ENCODE measurements at regions not wholly inside any gene's neighbourhood (a gene's known extent, or its start where the extent isn't known, plus 50 kb on each side); places are given as distances from the start of the nearest gene placed in this dataset.

DNA sequence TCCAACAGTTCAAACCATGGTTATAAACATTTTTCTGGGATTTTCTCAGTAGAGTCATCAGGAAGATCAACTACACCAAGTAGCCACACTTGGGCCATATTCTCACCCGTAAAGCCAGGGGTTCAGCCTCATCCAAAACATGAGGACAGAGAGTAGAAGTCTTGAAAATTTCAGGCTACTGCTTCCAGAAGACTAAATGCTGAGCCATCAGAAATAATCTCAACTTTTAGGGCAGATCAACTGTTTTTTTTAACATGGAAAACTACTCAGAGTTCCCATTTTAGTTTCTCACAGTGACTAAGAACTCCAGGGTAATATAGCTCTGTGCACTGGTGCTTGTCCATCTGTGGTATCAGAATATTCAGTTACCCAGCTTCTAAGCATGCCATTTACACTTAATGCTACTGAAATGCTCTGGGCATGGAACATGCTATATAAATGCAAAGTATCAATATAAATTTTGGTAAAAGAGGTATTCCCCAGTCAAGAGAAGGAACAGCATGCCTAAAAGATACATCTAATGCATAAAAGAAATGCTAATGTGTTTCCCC is 300.1 kb upstream of the LRRN1 start:
- no TSS peak for BruUV-seq (replicated peaks)
- no peak overlapping the region for H3K27ac ChIP-seq (ENCODE audit: low read depth, low read length, poor library complexity, severe bottlenecking)
- no peaks in the 10 kb centered on the region for H3K4me1 ChIP-seq (ENCODE audit: insufficient read depth, low read length, poor library complexity, severe bottlenecking)
- no peak for TF ChIP-seq EZH2 (IDR thresholded peaks at IDR 0.05; ENCODE audit: borderline replicate concordance, low read depth, low read length, poor library complexity, severe bottlenecking)
- TF ChIP-seq, protein P1, sequence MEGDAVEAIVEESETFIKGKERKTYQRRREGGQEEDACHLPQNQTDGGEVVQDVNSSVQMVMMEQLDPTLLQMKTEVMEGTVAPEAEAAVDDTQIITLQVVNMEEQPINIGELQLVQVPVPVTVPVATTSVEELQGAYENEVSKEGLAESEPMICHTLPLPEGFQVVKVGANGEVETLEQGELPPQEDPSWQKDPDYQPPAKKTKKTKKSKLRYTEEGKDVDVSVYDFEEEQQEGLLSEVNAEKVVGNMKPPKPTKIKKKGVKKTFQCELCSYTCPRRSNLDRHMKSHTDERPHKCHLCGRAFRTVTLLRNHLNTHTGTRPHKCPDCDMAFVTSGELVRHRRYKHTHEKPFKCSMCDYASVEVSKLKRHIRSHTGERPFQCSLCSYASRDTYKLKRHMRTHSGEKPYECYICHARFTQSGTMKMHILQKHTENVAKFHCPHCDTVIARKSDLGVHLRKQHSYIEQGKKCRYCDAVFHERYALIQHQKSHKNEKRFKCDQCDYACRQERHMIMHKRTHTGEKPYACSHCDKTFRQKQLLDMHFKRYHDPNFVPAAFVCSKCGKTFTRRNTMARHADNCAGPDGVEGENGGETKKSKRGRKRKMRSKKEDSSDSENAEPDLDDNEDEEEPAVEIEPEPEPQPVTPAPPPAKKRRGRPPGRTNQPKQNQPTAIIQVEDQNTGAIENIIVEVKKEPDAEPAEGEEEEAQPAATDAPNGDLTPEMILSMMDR (conservative IDR thresholded peaks at IDR 0.05; ENCODE audit: low read depth, low read length), result no peak
- no peak for DNase-seq (ENCODE audit: low spot score)
- no peaks in the 10 kb centered on the region for H3K27me3 ChIP-seq (replicated peaks; ENCODE audit: insufficient read depth, low read depth, low read length, poor library complexity)
- intact Hi-C loops (cut with micrococcal nuclease; ENCODE audit: unreplicated experiment), result no loop called here
- H3K36me3 ChIP-seq (ENCODE audit: insufficient read depth, low read length, poor library complexity, severe bottlenecking), result no peaks in the 10 kb centered on the region
- ChIA-PET CTCF (no interaction called here), POLR2A (ENCODE audit: low non-redundant PET) (no interaction called here)
- H3K9me3 ChIP-seq (ENCODE audit: low read depth, low read length, poor library complexity, severe bottlenecking), result peaks cover 9% of the 10 kb centered on the region
- no peak overlapping the region for H3K4me3 ChIP-seq (ENCODE audit: low read depth, low read length, poor library complexity, severe bottlenecking)

DNA sequence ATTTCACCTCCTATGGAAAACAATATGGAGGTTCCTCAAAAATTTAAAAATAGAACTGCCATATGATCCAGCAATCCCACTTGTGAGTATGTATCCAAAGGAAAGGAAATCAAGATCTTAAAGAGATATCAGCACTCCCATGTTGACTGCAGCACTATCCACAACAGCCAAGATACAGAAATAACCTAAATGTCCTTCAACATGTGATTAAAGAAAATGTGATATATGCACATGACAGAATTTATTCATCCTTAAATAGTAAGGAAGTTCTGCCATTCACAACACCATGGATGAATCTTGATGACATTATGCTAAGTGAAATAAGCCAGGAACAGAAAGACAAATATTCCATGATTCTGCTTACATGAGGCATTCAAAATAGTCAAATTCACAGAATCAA is 303.6 kb upstream of the LRRN1 start:
- Histone ChIP-seq H3K4me1 (ENCODE audit: insufficient read depth, low read length, poor library complexity, severe bottlenecking) (no peaks in the 10 kb centered on the region), H3K9me3 (ENCODE audit: low read depth, low read length, poor library complexity, severe bottlenecking) (peaks cover 14% of the 10 kb centered on the region), H3K27me3 (replicated peaks; ENCODE audit: insufficient read depth, low read depth, low read length, poor library complexity) (no peaks in the 10 kb centered on the region), H3K4me3 (ENCODE audit: low read depth, low read length, poor library complexity, severe bottlenecking) (no peak overlapping the region), H3K27ac (ENCODE audit: low read depth, low read length, poor library complexity, severe bottlenecking) (no peak overlapping the region), H3K36me3 (ENCODE audit: insufficient read depth, low read length, poor library complexity, severe bottlenecking) (no peaks in the 10 kb centered on the region)
- BruUV-seq (replicated peaks), result no TSS peak
- no peak for DNase-seq (ENCODE audit: low spot score)
- TF ChIP-seq EZH2 (IDR thresholded peaks at IDR 0.05; ENCODE audit: borderline replicate concordance, low read depth, low read length, poor library complexity, severe bottlenecking), result no peak
- TF ChIP-seq, protein P1 (conservative IDR thresholded peaks at IDR 0.05; ENCODE audit: low read depth, low read length), result no peak
- intact Hi-C loops (cut with micrococcal nuclease; ENCODE audit: unreplicated experiment), result no loop called here
- POLR2A ChIA-PET (ENCODE audit: low non-redundant PET), result no interaction called here
- CTCF ChIA-PET, result no interaction called here

DNA sequence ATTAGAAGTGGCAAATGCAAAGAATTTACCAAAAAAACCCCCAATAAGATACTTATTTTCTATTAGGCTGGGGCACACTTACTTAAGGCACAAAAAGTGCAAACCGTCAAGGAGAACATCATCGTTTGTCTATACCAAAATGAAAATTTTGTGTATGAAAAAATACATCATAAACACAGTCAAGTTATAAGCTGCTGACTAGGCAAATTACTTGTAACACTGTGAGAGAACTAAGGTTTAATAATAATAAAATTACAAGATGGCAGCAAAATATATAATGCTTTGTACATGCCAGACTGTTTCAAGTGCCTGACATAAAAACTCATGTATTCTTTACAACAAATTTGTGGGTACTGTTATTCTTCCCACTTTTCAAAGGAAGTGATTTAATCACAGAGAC is 297.2 kb upstream of the CRBN start:
- Histone ChIP-seq H3K36me3 (ENCODE audit: insufficient read depth, low read length, poor library complexity, severe bottlenecking) (no peaks in the 10 kb centered on the region), H3K27me3 (replicated peaks; ENCODE audit: insufficient read depth, low read depth, low read length, poor library complexity) (no peaks in the 10 kb centered on the region), H3K4me3 (ENCODE audit: low read depth, low read length, poor library complexity, severe bottlenecking) (no peak overlapping the region), H3K9me3 (ENCODE audit: low read depth, low read length, poor library complexity, severe bottlenecking) (peaks cover 13% of the 10 kb centered on the region), H3K4me1 (ENCODE audit: insufficient read depth, low read length, poor library complexity, severe bottlenecking) (no peaks in the 10 kb centered on the region), H3K27ac (ENCODE audit: low read depth, low read length, poor library complexity, severe bottlenecking) (no peak overlapping the region)
- BruUV-seq (replicated peaks), result no TSS peak
- POLR2A ChIA-PET (ENCODE audit: low non-redundant PET), result no interaction called here
- intact Hi-C loops (cut with micrococcal nuclease; ENCODE audit: unreplicated experiment), result no loop called here
- no peak for DNase-seq (ENCODE audit: low spot score)
- CTCF ChIA-PET, result no interaction called here
- TF ChIP-seq, protein P1 (conservative IDR thresholded peaks at IDR 0.05; ENCODE audit: low read depth, low read length), result no peak
- TF ChIP-seq EZH2 (IDR thresholded peaks at IDR 0.05; ENCODE audit: borderline replicate concordance, low read depth, low read length, poor library complexity, severe bottlenecking), result no peak

Data from A673 (cell line).